ENCODE measurements at regions not wholly inside any gene's neighbourhood (a gene's known extent, or its start where the extent isn't known, plus 50 kb on each side); places are given as distances from the start of the nearest gene placed in this dataset.

GRCh38 chr9:73269430-73270101 lies 117.9 kb downstream of the ANXA1 start:
- TF ChIP-seq POLR2A (IDR thresholded peaks at IDR 0.05) (no peak), CTCF (IDR thresholded peaks at IDR 0.05) (peak in 2 of 7 experiments; percentile 25)

Measured in body of pancreas (tissue), 4 donors.